Keratinocyte (primary cell): ENCODE measurements at regions not wholly inside any gene's neighbourhood (a gene's known extent, or its start where the extent isn't known, plus 50 kb on each side); places are given as distances from the start of the nearest gene placed in this dataset.

Experiments
- EZH2 ChIP-seq: IDR thresholded peaks from one replicate; pipeline ENCODE4 v1.6.1; 2012; ENCODE audit warnings: inconsistent platforms, mild to moderate bottlenecking, low read length, moderate library complexity
- TF ChIP-seq, protein P1 (sequence below), 3 experiments: IDR thresholded peaks in 1 of 3; conservative IDR thresholded peaks in 1 of 3; optimal IDR thresholded peaks in 1 of 3; 2 replicates in 2 of 3; 3 replicates in 1 of 3; pipeline versions ENCODE3 to v1.5.1; 2011; ENCODE audit warnings: low read length in 3 of 3, mild to moderate bottlenecking in 3 of 3, moderate library complexity in 2 of 3, control low read depth in 1 of 3, inconsistent platforms in 1 of 3; ENCODE audit not compliant: insufficient read depth in 2 of 3; ENCODE audit errors: extremely low read depth in 1 of 3

- TF ChIP-seq, protein P1, sequence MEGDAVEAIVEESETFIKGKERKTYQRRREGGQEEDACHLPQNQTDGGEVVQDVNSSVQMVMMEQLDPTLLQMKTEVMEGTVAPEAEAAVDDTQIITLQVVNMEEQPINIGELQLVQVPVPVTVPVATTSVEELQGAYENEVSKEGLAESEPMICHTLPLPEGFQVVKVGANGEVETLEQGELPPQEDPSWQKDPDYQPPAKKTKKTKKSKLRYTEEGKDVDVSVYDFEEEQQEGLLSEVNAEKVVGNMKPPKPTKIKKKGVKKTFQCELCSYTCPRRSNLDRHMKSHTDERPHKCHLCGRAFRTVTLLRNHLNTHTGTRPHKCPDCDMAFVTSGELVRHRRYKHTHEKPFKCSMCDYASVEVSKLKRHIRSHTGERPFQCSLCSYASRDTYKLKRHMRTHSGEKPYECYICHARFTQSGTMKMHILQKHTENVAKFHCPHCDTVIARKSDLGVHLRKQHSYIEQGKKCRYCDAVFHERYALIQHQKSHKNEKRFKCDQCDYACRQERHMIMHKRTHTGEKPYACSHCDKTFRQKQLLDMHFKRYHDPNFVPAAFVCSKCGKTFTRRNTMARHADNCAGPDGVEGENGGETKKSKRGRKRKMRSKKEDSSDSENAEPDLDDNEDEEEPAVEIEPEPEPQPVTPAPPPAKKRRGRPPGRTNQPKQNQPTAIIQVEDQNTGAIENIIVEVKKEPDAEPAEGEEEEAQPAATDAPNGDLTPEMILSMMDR (optimal IDR thresholded peaks at IDR 0.05 in 1 of 3, IDR thresholded peaks at IDR 0.05 in 1 of 3, conservative IDR thresholded peaks at IDR 0.05 in 1 of 3; ENCODE audit: extremely low read depth in 1 of 3, insufficient read depth in 2 of 3, low read length in 3 of 3), result no peak
- TF ChIP-seq EZH2, result no peak
Measured at GRCh38 chr5:125424402-125425141, 678.1 kb upstream of the ZNF608 start.
